ENCODE measurements at regions not wholly inside any gene's neighbourhood (a gene's known extent, or its start where the extent isn't known, plus 50 kb on each side); places are given as distances from the start of the nearest gene placed in this dataset.

- H3K36me3 ChIP-seq (ENCODE audit: insufficient read depth): no peaks in the 10 kb centered on the region; the same call in 1 of the 2 replicates
- H3K4me3 ChIP-seq: no peak overlapping the region
- peaks cover 3% of the 10 kb centered on the region for H3K27me3 Mint-ChIP-seq (ENCODE audit: insufficient read depth, low read depth, poor library complexity)
- DNase-seq (ENCODE audit: low spot score) (no peak), ATAC-seq (no peak)
- H3K27ac ChIP-seq (ENCODE audit: low read depth): no peak overlapping the region
- H3K79me2 ChIP-seq (replicated peaks; ENCODE audit: insufficient read depth): no peaks in the 10 kb centered on the region
- H3K4me1 ChIP-seq (ENCODE audit: insufficient read depth): no peaks in the 10 kb centered on the region
- no peaks in the 10 kb centered on the region for H3K36me3 Mint-ChIP-seq (ENCODE audit: low read depth)
- H4K20me1 ChIP-seq (replicated peaks; ENCODE audit: insufficient read depth): no peaks in the 10 kb centered on the region
- TF ChIP-seq ZNF331 (CRISPR knock-in tag; IDR thresholded peaks at IDR 0.05; ENCODE audit: low read depth) (no peak), EZH2phosphoT487 (IDR thresholded peaks at IDR 0.05; ENCODE audit: unreplicated experiment) (no peak), NANOG (IDR thresholded peaks at IDR 0.05; ENCODE audit: borderline replicate concordance) (no peak), CTCF (conservative IDR thresholded peaks at IDR 0.05; ENCODE audit: low read depth in 2 of 2) (no peak), ZNF462 (CRISPR knock-in tag; IDR thresholded peaks at IDR 0.05) (no peak), EZH2 (IDR thresholded peaks at IDR 0.05; ENCODE audit: low read depth, unreplicated experiment) (no peak), CREB1 (CRISPR knock-in tag; IDR thresholded peaks at IDR 0.05; ENCODE audit: low read depth) (no peak), ETS1 (IDR thresholded peaks at IDR 0.05) (no peak), JUNB (IDR thresholded peaks at IDR 0.05; ENCODE audit: unreplicated experiment) (no peak), ZNF114 (CRISPR knock-in tag; IDR thresholded peaks at IDR 0.05) (no peak), POLR2AphosphoS5 (IDR thresholded peaks at IDR 0.05; ENCODE audit: low read depth) (no peak)
- no peaks in the 10 kb centered on the region for H3K9me2 ChIP-seq (ENCODE audit: insufficient read depth)
- no peak overlapping the region for H3K27ac Mint-ChIP-seq
- H3K9me3 Mint-ChIP-seq: peaks cover 3% of the 10 kb centered on the region; the same call in 1 of the 3 replicates
- H3K27me3 ChIP-seq (ENCODE audit: insufficient read depth): no peaks in the 10 kb centered on the region
- H3F3A ChIP-seq (replicated peaks; ENCODE audit: low read depth): no peaks in the 10 kb centered on the region
- H3K4me1 Mint-ChIP-seq: no peaks in the 10 kb centered on the region
- H2AFZ ChIP-seq: no peak overlapping the region
- H3K4me3 Mint-ChIP-seq: no peak overlapping the region
- no peak overlapping the region for H3K4me2 ChIP-seq
These were observed 86.1 kb downstream of the RAP2A start for GRCh38 chr13:97520061-97520460.
